Upper lobe of right lung (tissue), 1 donor: ENCODE measurements at regions not wholly inside any gene's neighbourhood (a gene's known extent, or its start where the extent isn't known, plus 50 kb on each side); places are given as distances from the start of the nearest gene placed in this dataset.

Source experiments
- ATAC-seq: fragments of 200-7000 bp; cut with Tn5 transposase; one replicate; pipeline ENCODE4 v1.9.1; 2020; ENCODE audit warnings: mild to moderate bottlenecking, moderate library complexity
- DNase-seq: peaks from one replicate; pipeline ENCODE4 v3.0.0-alpha.2; 2020
- H3K27ac ChIP-seq: fragments of 200-600 bp; one replicate; pipeline ENCODE4 v1.8.0; 2022
- H3K27me3 ChIP-seq: fragments of 200-600 bp; one replicate; pipeline ENCODE4 v1.8.0; 2022; ENCODE audit warnings: mild to moderate bottlenecking
- H3K36me3 ChIP-seq: fragments of 200-600 bp; one replicate; pipeline ENCODE4 v1.8.0; 2022
- H3K4me1 ChIP-seq: fragments of 200-600 bp; one replicate; pipeline ENCODE4 v1.8.0; 2022
- H3K4me3 ChIP-seq: fragments of 200-600 bp; one replicate; pipeline ENCODE4 v1.8.0; 2022; ENCODE audit warnings: mild to moderate bottlenecking
- H3K9me3 ChIP-seq: fragments of 200-600 bp; one replicate; pipeline ENCODE4 v1.8.0; 2022
- CTCF ChIP-seq: fragments of 200-600 bp; IDR thresholded peaks from one replicate; pipeline ENCODE4 v1.8.0; 2022; ENCODE audit warnings: antibody characterized with exemption
- intact Hi-C: fragments of 100-400 bp; cut with DNase I; formaldehyde crosslinking; loops from one replicate; pipeline ENCODE4 v1.11.0; 2022
- donor health status: DM: no; HTN: yes; CAD: no; lungs with severe emphysema.

- no peak overlapping the region for H3K4me3 ChIP-seq
- no peak for TF ChIP-seq CTCF
- DNase-seq: no peak
- no peaks in the 10 kb centered on the region for H3K27me3 ChIP-seq
- no peak for ATAC-seq
- H3K27ac ChIP-seq: no peak overlapping the region
- no peaks in the 10 kb centered on the region for H3K9me3 ChIP-seq
- intact Hi-C loops: no loop called here
- no peaks in the 10 kb centered on the region for H3K36me3 ChIP-seq
- H3K4me1 ChIP-seq: peaks cover 2% of the 10 kb centered on the region
Measured at GRCh38 chr17:15885770-15886169, 59.2 kb upstream of the ADORA2B start.

- Histone ChIP-seq H3K27ac (peak overlapping the region; percentile 17), H3K4me1 (peaks cover 2% of the 10 kb centered on the region), H3K4me3 (no peak overlapping the region), H3K27me3 (no peaks in the 10 kb centered on the region), H3K9me3 (no peaks in the 10 kb centered on the region), H3K36me3 (no peaks in the 10 kb centered on the region)
- no peak for ATAC-seq
- TF ChIP-seq CTCF: no peak
- intact Hi-C loops: no loop called here
- no peak for DNase-seq
Measured at GRCh38 chr17:15886221-15886620, 58.7 kb upstream of the ADORA2B start.

- peaks cover 2% of the 10 kb centered on the region for H3K4me1 ChIP-seq
- H3K9me3 ChIP-seq: no peaks in the 10 kb centered on the region
- H3K4me3 ChIP-seq: no peak overlapping the region
- no peak for DNase-seq
- H3K27me3 ChIP-seq: no peaks in the 10 kb centered on the region
- TF ChIP-seq CTCF: no peak
- peak overlapping the region; percentile 17 for H3K27ac ChIP-seq
- intact Hi-C loops: no loop called here
- H3K36me3 ChIP-seq: no peaks in the 10 kb centered on the region
- peak; percentile 68 for ATAC-seq
Measured at GRCh38 chr17:15886804-15887203, 58.1 kb upstream of the ADORA2B start.

- no peak for DNase-seq
Measured at GRCh38 chr17:15888436-15888835, 56.5 kb upstream of the ADORA2B start.

GRCh38 chr17:15890279-15890892 lies 54.5 kb upstream of the ADORA2B start:
- no peaks in the 10 kb centered on the region for H3K36me3 ChIP-seq
- H3K27me3 ChIP-seq: no peaks in the 10 kb centered on the region
- no peaks in the 10 kb centered on the region for H3K9me3 ChIP-seq
- ATAC-seq (no peak), DNase-seq (peak; percentile 23)
- no peak overlapping the region for H3K27ac ChIP-seq
- no peak for TF ChIP-seq CTCF
- no peak overlapping the region for H3K4me3 ChIP-seq
- H3K4me1 ChIP-seq: peaks cover 2% of the 10 kb centered on the region
- intact Hi-C loops: no loop called here

More at GRCh38 chr17:15888436-15888835, 56.5 kb upstream of the ADORA2B start:
- H3K27ac ChIP-seq: no peak overlapping the region
- no peak overlapping the region for H3K4me3 ChIP-seq
- ATAC-seq: no peak
- no peak for TF ChIP-seq CTCF
- no peaks in the 10 kb centered on the region for H3K9me3 ChIP-seq
- no peaks in the 10 kb centered on the region for H3K27me3 ChIP-seq
- H3K36me3 ChIP-seq: no peaks in the 10 kb centered on the region
- intact Hi-C loops: no loop called here
- H3K4me1 ChIP-seq: peaks cover 2% of the 10 kb centered on the region

- intact Hi-C loops: no loop called here
- Histone ChIP-seq H3K27ac (no peak overlapping the region), H3K4me1 (peaks cover 2% of the 10 kb centered on the region), H3K36me3 (no peaks in the 10 kb centered on the region), H3K4me3 (no peak overlapping the region), H3K9me3 (no peaks in the 10 kb centered on the region), H3K27me3 (no peaks in the 10 kb centered on the region)
- ATAC-seq (no peak), DNase-seq (no peak)
- TF ChIP-seq CTCF: no peak
Measured at GRCh38 chr17:15891318-15891717, 53.6 kb upstream of the ADORA2B start.
